ENCODE measurements at regions not wholly inside any gene's neighbourhood (a gene's known extent, or its start where the extent isn't known, plus 50 kb on each side); places are given as distances from the start of the nearest gene placed in this dataset.

DNA sequence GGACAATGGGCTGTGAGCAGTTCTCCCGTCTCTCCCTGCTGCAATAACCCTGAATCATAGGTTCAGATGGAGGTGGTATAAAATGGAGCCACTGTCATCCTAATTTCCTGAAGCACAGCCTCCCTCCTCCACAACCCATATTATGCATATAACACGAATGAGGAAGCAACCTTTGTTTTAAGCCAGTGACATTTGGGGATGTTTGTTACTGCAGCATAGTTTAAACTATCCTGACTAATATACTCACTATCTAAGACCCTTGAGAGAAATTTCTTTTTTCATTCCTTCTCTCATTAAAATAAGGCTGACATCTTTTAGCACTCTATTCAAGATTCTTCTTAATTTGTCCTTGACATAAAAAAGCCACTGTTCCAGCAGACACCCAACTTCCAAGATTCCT, 413.4 kb downstream of the SOX9 start:
- DNase-seq = no peak

DNA sequence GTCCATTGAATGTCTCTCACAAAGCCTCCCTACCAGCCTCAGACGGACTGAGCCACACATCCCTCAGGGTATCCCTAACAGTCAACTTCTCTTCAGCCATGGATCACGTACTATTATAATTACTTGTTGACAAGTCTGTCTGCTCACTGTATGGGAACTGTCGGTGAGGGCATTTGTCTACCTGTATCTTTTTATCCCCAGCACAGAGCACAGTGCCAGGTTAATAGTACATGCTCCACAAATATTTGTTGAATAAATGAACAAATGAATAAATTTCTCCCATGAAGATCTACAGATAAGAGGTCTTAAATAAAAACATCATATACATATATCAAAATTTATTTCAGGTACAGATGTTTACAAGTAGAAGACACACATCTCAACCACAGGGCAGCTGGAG, 414.0 kb downstream of the SOX9 start:
- DNase-seq = no peak

DNA sequence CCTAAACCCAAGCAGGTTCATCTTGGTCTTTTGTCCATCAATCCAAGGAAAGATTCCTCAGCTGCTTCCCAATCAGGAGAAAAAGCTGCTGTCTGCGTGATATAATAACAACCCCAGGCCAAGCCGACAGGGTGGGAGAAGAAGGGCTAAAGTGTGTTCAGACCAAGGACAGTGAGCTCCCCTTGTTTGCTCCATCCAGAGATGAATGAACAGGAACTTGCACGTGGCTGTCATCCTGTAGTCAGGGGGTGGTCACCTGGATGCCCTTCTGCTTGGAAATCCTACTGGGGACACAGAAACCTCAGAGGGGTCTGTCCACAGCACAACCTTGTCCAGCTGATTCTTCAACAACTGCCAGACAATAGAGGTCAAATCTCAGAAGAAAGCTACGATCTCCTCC, 414.5 kb downstream of the SOX9 start:
- DNase-seq = no peak

DNA sequence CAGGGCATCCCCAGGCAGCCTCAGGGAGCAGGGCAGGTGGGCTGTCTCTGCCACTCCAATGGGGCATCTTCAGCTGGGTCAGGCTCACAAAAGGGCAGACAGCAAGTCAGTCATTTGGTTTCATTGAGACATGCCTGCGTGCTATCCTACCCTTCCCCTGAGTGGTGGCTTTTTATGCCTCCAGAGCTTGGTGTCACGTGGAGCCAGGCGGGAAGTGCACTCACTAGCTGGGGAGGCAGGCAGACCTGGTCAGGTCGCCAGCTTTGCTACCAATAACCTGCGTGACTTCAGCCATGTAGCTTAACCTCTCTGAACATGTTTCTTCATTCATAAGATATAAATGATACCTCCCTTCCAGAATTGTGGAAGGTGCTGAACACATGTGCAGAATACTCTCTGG, 415.0 kb downstream of the SOX9 start:
- no peak for DNase-seq

DNA sequence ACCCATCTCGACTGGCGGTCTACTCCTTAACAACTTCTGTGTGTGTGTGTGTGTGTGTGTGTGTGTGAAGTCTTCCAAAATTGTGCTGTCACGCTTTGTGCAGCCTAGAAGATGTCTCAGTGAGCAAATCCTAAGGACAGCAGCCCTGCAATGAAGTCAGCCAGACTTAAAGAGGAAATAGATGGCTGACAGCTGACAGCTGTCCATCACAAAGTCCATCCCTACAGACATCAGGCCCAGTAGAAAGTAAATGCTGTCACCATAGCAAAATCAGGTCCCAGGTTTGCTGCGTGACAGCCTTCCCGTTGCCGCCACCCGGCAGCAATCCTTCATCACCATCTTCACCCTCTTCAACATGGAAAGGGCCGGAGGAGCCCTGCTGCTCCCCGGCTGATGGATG, 416.0 kb downstream of the SOX9 start:
- no peak for DNase-seq

DNA sequence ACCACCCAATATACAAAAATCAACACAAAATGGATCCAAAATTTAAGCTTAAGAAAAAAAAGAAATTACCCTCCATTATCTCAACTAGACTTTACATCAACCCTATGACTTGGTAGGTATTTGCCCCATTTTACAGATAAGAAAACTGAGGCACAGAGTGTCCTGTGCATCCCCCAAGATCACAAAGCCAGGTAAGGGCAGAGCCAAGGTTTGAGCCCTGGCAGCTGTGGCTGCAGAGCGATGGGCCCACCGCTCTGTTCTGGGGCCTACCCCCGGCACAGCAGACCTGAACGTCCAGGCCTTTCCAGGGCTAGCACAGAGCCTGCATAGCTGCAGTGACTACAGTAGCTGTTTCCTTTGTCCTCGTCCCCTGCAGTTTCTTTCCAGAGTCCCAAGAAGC, 417.6 kb downstream of the SOX9 start:
- DNase-seq = no peak

DNA sequence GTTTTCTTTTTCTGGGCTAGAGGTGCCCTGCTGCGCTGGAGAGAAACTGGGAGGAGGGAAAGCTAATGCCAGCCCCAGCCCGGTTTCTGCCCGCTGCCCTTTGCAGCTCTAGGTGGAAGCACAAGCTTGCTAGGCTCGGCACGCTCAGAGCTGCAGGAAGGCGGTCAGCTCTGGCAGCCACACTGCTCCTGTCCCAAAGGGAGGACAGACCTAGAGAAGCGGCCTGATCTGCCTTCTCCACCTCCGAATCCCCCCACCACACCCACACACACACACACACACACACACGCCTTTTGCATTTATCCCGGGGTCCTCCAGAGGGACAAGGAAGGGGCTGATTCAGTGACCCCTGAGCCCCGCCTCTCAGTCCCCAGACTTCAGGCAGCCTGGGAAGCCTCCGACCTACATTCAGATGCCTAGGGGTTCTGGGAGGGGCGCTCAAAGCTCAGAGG, 418.1 kb downstream of the SOX9 start:
- no peak for DNase-seq

DNA sequence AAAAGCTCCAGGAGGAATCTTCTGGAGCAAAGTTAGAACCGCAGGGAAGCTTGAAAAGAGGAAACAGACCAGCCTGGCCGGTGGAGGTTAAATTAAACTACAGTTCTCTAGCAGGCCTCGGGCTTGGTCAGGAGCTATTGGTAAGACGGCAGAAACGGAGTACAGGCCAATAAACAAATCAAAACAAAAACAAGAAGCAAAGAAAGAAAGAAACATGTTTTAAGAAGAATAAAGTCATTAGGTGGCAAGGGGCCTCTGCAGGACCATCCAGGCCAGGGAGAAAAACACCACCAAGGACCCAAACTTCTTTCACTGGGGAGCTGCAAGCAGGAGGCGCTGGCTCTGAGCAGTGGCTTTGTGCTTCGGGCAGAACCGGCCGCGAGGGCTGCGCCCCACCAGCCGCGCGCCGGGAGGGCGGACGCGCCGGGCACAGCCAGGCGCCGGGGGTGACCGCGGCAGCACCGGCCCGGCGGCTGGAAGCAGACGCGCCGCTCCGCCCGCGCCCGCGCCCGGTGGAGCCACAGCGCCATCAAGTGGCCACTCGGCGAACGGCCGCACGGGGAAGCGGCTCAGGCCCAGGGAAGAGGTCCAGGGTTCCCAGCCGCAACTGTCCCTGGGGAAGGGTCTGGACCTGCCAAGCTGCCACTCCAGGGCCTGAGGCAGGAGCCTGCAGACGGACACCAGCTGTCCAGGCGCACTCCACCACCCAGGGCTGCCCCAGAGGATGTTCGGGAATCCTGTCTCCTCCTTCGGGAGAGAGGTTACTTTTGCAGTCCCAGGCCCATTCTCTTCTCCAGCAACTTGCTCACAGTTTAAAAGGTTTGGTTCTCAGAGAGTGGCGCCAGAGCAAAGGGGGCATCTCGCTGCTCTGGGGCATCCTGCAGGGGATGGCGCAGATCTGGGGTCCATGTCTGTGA, 419.4 kb downstream of the SOX9 start:
- peak; percentile 69 for DNase-seq

DNA sequence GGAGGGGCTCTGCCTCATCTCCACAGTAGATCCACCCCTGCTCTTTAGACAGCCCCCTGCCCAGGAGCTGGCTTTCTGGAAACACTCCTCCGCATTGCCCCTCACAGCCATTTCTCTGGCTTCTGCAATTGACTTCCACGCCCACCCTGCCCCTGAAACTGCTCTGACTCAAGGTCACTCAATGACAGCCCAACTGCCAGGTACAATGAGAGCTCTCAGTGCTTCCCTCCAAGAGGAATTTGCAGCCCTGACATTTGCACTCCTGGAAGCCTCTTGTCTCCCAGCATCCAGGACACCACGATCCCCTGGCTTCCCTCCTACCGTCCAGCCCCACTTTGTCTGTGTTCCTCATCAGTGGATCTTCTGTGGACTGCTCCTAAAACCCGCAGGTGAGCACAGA, 421.5 kb downstream of the SOX9 start:
- DNase-seq = no peak

DNA sequence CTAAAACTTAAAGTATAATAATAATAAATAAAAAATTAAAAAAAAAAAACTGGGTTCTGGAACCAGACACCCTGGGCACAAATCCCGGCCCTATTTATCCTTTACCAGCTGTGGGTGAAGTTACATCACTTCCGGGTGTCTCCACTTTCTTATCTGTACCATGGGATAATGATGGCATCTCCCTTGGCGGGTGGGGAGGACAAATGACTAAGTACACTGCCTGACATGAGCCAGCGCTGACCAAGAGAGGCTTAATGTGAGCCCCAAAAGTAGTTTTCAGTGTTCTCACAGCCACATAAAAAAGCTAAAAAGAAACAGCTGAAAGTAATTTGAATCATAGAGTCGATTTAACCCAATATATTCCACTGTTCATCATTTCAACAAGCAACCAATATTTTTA, 424.9 kb downstream of the SOX9 start:
- DNase-seq = no peak

DNA sequence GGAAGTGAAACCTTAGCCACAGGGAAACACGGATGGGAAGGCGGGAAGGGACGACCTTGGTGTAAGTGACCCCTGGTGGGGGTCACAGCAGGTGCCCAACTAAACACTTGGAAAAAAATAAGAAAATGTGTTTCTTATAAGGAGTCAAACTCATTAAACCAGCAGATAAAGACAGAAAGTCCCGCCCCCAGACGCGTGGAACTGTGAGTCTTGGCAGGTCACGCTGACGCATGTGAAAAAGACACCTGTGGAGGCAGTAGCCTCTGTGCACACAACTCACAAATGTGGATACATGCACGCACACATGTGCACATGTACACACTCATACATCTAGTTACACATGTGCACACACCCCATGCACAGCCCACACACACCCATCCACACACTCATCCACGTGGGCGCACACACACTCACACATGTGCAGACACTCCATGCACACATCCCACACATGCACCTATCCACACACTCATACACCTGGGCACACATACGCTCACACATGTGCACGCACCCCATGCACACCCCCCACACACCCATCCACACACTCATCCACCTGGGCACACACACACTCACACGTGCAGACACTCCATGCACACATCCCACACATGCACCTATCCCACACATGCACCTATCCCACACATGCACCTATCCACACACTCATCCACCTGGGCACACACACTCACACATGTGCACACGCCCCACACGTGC, 432.4 kb downstream of the SOX9 start:
- DNase-seq = no peak

DNA sequence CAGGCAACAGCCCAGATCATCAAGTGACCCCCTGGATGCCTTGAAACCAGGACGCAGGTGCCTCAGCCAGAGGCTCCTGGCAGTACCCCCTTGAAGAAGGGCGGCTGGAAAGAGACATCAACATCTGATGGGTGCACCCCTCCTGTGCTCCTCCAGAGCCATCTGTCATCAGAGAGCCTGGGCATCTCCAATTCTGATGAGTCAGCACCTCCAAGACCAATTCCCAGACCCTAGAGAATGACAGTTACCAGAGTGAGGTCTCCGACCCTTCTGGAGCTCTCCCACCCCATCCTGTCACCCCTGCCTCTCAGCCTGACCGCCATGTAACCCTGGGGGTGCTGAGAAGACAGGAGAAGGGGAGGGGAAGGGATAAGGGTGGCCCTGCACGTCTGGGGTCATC, 433.7 kb downstream of the SOX9 start:
- DNase-seq = no peak

DNA sequence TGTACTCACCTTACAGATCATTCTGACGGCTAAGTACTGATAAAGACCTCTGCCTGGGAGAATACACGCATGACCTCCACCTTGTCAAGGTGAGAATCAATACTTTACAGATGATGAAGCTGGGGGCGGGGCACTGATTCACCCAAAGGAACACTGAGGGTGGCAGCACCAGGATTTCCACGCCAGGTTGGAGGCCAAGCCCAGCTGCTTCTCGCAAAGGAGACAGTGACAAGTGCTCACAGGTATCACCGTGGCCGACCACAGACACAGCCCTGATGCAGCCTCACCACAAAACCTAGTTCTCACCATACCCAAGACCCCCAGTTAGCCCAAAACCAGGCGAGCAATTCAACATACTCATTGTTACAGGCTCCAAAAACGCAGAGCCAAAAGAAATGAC, 434.2 kb downstream of the SOX9 start:
- DNase-seq = no peak

DNA sequence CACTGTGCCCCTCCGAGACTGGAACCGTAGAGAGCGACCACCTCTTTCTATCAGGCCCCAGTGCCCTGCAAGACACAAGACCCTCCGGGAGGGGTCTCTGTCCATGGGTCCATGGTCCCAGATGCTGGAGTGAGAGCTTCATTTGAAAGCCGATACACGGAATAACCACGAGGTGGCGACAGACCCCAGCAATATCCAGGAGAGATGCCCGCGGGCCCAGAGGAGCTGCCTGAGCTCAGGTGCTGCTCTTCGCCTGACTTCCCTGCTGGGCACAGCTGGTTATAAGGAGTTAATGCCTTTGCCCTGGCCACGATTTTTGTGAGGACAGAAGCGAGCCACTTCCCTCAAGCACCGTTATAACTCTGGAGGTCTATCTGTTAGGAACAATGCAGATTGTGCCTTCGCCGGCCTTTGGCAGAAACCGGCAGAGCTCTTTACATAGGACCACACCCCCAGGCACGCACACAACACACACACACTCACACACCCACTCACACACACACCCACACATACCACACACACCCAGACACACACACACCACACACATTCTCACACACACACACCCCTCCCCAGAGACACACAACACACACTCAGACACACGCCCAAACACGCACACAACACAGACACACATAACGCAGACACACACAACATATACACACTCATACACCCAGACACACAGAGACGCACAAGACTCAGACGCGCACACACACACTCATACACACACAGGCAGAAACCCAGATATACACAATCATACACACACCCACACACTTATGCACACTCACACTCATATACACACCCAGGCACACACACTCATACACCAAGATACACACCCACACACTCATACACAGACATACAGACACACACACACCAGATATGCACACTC, 436.4 kb downstream of the SOX9 start:
- DNase-seq = peak; percentile 77

DNA sequence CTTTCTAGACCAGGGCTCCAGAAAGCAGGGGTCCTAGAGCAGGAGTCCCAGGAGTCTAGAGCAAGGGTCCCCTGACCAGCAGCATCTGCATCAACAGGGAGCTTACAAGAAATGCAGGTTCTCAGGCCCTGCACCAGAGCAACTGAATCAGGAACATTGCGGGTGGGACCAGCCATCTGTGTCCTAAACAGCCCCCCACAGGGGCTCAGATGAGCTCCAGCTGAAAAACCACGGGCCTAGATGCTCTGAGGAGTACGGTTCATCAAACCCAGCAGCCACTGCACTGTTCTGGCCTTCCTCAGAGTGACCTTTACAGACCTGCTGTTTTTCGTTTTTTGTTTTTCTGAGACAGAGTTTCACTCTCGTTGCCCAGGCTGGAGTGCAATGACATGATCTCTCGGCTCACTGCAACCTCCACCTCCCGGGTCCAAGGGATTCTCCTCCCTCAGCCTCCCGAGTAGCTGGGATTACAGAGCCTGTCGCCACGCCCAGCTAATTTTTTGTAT, 438.2 kb downstream of the SOX9 start:
- no peak for DNase-seq

DNA sequence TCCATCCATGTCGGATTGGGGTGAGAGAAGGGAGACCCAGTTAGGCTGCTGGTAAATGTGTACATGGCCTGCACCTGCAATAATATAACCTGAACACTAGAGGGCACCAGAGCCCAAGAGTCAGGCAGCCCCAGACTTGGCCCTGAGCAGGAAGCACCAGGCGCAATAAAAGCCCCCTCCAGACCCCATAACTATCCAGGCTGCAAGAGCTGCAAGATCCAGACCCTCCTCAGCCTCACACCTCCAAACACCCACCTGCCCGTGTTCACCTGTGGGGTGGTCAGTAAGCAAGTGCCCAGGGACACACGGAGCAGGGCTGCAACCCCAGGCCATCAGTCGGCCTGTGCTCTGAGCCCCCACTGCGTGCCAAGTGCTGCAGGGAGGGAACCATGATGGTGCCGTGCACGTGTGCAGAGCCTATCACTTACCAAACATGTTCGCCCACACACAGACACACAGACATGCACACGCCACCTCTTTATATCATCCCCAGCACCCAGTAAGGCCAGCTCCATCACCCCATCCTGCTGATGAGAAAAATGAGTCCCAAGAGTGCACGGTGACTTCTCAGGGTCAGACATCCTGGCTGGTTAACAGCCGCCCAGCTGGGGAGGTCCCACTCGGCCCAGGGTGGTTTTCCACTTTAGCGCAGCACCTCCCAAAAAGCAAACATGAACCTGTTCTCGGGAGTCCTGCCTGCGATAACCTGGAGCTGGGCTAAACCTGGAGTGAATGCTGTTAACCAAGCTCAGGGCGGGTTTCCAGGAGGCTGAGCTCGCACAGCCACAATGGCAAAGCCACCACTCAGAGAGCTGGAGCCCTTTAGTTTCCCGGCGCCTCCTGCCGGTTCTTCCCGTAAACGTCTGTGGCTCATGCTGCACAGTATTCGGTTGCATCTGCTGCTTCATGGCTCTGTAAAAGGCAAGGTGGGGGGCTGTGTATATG, 439.8 kb downstream of the SOX9 start:
- DNase-seq = peak; percentile 40

DNA sequence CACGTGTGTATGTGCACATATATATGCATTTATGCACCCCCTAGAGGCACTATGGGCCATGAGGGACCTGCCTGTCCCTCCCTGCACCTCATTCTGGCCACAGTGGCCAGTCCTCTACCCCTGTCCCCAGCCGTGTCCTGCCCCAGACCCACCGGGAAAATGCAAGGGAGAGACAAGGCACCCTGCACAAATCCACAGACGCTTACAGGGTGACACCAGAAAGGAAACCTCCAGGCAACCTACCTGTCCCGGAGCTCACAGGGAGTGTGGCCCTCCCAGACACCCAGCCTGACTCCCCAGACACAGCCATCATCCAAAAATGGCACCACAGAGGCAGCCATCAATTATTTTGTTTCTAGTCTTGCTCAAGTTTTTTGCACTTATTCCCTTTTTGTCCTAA, 440.4 kb downstream of the SOX9 start:
- DNase-seq = no peak

DNA sequence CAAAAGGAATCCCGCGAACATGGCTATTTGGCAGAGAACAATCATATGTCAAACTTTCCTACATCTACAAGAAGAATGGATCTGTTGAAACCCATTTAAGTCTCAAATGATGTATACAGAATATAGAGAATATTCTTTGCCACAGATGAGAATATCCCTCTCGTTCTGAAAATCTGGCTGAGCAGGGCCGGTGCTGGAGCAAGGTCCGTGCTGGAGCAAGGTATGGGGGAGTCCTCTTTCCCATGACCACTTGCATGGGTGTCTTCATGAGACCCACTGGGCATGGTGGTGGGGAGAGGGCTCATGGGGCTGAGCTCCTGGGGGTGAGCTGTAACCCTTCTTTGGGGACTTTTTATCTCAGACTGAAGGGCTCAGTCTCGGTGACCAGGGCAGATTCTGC, 440.9 kb downstream of the SOX9 start:
- DNase-seq = no peak

DNA sequence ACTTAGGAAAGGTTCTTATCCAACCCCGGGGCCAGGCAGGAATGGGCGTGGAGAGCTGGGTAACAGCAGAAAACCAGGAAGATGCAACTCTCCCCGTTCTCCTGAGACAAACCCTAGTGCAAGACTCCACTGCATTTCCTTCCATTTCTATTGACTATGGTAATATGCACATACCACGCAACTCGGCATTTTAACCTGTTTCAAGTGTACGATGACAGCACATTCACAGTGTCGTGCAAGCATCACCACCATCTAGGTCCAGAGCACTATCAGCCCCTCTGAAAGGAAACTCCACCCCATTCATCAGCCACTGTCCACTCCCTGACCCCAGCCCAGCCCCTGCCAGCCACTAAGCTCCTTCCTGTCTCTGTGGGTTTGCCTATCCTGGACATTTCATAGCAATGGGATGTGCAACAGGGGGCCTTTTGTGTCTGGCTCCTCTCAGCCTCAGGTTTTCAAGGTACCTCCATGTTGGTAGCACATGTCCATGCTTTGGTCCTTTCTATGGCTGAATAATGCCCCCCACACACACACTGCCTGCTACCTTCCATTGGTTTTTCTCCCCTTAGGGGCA, 441.9 kb downstream of the SOX9 start:
- DNase-seq = no peak

DNA sequence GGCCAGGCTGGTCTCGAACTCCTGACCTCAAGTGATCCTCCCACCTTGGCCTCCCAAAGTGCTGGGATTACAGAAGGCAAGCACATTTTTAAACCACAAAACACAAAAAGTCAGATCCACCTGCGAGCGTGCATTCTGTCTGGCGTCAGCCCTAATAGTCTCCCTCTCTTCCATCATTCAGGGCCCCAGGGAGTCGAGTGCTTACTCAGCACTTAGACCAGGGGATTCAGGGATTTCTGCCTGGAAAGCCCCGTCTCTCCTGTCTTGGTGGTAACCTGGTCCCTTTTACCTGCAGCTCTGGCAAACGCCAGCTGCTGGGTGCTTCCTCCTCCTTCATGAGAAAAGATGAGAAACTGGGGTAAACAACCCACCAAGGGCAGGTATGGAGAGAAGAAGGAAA, 443.1 kb downstream of the SOX9 start:
- DNase-seq = no peak

DNA sequence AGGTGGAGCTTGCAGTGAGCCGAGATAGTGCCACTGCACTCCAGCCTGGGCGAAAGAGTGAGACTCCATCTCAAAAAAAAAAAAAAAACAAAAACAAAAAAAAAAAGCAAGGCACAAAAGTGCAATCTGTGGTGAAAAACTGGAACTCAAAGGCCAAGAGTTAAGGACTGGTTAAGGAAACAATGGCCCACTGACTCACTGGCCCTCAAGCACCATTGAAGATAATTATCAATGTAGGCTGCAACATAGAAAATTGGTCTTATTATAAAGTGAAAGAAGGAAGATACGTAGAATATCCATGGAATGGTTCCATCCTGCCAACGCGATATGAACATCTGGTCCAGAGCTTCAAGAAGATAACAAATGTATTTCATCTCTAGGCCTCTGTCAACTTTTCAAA, 444.2 kb downstream of the SOX9 start:
- no peak for DNase-seq

DNA sequence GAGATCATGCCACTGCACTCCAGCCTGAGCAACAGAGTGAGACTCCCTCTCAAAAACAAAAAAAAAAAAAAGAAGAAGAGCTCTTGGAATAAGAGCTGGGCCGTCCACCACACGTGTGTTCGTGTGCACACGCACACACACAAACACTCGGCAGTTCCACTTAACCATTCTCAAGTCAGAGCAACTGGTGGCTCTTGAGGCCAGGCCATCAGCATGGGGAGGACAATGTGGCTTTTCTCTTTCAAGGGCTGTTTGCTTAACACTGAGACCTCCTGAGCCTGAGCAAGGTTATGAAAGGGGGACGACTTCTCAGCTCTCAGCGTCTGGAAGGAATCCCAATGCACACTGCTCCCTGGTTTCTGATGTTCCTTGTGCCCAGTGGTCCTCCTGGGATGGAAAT, 444.9 kb downstream of the SOX9 start:
- DNase-seq = no peak
